ENCODE measurements at regions not wholly inside any gene's neighbourhood (a gene's known extent, or its start where the extent isn't known, plus 50 kb on each side); places are given as distances from the start of the nearest gene placed in this dataset.

GRCh38 chrX:45513042-45513441 lies 312.4 kb upstream of the DIPK2B start:
- Histone ChIP-seq H3K79me2 (ENCODE audit: control insufficient read depth, insufficient read depth, low read length) (no peaks in the 10 kb centered on the region), H2AFZ (ENCODE audit: low read depth, low read length) (no peak overlapping the region), H3K9me3 (replicated peaks; ENCODE audit: control insufficient read depth, insufficient read depth, low read length) (no peaks in the 10 kb centered on the region), H3K9me1 (replicated peaks; ENCODE audit: control insufficient read depth, extremely low read depth, insufficient read depth, low read length) (no peaks in the 10 kb centered on the region), H3K36me3 (ENCODE audit: control insufficient read depth in 2 of 2, extremely low read depth in 1 of 2, insufficient read depth in 2 of 2, low read length in 2 of 2) (no peaks in the 10 kb centered on the region), H3K4me1 (ENCODE audit: control insufficient read depth, extremely low read depth, insufficient read depth, low read length) (peaks cover 35% of the 10 kb centered on the region), H3K4me3 (replicated peaks in 1 of 3; ENCODE audit: insufficient read depth in 1 of 3, low read depth in 1 of 3, low read length in 3 of 3) (no peak overlapping the region), H3K27ac (ENCODE audit: insufficient read depth, low read depth, low read length) (no peak overlapping the region), H3K4me2 (ENCODE audit: insufficient read depth, low read length) (no peak overlapping the region), H3K9ac (replicated peaks; ENCODE audit: extremely low read depth, insufficient read depth, low read length) (no peak overlapping the region), H4K20me1 (replicated peaks; ENCODE audit: control insufficient read depth, extremely low read depth, insufficient read depth, low read length) (no peaks in the 10 kb centered on the region), H3K27me3 (ENCODE audit: control insufficient read depth in 2 of 2, insufficient read depth in 2 of 2, low read length in 2 of 2) (no peaks in the 10 kb centered on the region)
- no peak for DNase-seq (ENCODE audit: low read depth, low spot score)
- TF ChIP-seq MYC (IDR thresholded peaks at IDR 0.05; ENCODE audit: low read depth, low read length) (no peak), POLR2A (IDR thresholded peaks at IDR 0.05; ENCODE audit: low read depth, low read length) (no peak), GATA2 (IDR thresholded peaks at IDR 0.05; ENCODE audit: insufficient read depth, insufficient read length, low read depth, low read length) (no peak), JUN (IDR thresholded peaks at IDR 0.05; ENCODE audit: borderline replicate concordance, insufficient read depth, insufficient read length, low read depth) (no peak), FOS (IDR thresholded peaks at IDR 0.05; ENCODE audit: borderline replicate concordance, insufficient read depth, low read length) (no peak), EZH2 (IDR thresholded peaks at IDR 0.05; ENCODE audit: borderline replicate concordance, low read depth, low read length, severe bottlenecking) (no peak), POLR2AphosphoS5 (IDR thresholded peaks at IDR 0.05; ENCODE audit: insufficient read depth, low read depth, low read length) (no peak), CTCF (IDR thresholded peaks at IDR 0.05; ENCODE audit: extremely low read depth in 1 of 2, insufficient read depth in 1 of 2, low read depth in 1 of 2, low read length in 2 of 2) (no peak)
- no peak for FAIRE-seq
- ChIA-PET CTCF (interaction anchor here (3.7 kb wide), 1 partner anchor 190 kb away, joined by 32 read pairs; no protein-coding TSS in a partner anchor), POLR2A (no interaction called here)
- intact Hi-C loops (cut with micrococcal nuclease), result loop anchor here (10.0 kb wide), 1 partner anchor 892 kb away; no protein-coding TSS in a partner anchor
- dilution Hi-C loops (cut with MboI; ENCODE audit: extremely low pct_ligation_motif_present, low sequenced_read_pairs), result no loop called here
- no TSS peak for BruUV-seq (replicated peaks)
